EH (cell line): ENCODE measurements at regions not wholly inside any gene's neighbourhood (a gene's known extent, or its start where the extent isn't known, plus 50 kb on each side); places are given as distances from the start of the nearest gene placed in this dataset.

ENCODE experiments used
- DNase-seq: peaks from one replicate; pipeline ENCODE4 v3.0.0-alpha.2; 2015; ENCODE audit warnings: low read depth

- no peak for DNase-seq
Measured at GRCh38 chr16:86979984-86980553, 337.1 kb downstream of the C16orf95 start.

GRCh38 chr16:86980644-86981043, 336.5 kb downstream of the C16orf95 start:
- DNase-seq: no peak

GRCh38 chr16:86982347-86982596, 334.9 kb downstream of the C16orf95 start:
- DNase-seq: no peak

- DNase-seq: no peak
Measured at GRCh38 chr16:86982912-86983311, 334.3 kb downstream of the C16orf95 start.

GRCh38 chr16:86983621-86984020, 333.6 kb downstream of the C16orf95 start:
- DNase-seq: no peak

GRCh38 chr16:86984343-86984742, 332.8 kb downstream of the C16orf95 start:
- no peak for DNase-seq

- DNase-seq: peak; percentile 70
Measured at GRCh38 chr16:86984991-86985647, 332.1 kb downstream of the C16orf95 start.

- no peak for DNase-seq
Measured at GRCh38 chr16:86985648-86986015, 331.6 kb downstream of the C16orf95 start.

- DNase-seq: no peak
Measured at GRCh38 chr16:86986136-86986535, 331.1 kb downstream of the C16orf95 start.

- no peak for DNase-seq
Measured at GRCh38 chr16:86986809-86987487, 330.2 kb downstream of the C16orf95 start.

GRCh38 chr16:86987746-86988670, 329.2 kb downstream of the C16orf95 start:
- DNase-seq: no peak

GRCh38 chr16:86988920-86989696, 328.1 kb downstream of the C16orf95 start:
- no peak for DNase-seq

GRCh38 chr16:86990451-86990850, 326.7 kb downstream of the C16orf95 start:
- DNase-seq: no peak

GRCh38 chr16:86991679-86992078, 325.5 kb downstream of the C16orf95 start:
- DNase-seq: peak; percentile 68

GRCh38 chr16:86992587-86992986, 324.6 kb downstream of the C16orf95 start:
- DNase-seq: no peak

GRCh38 chr16:86993426-86994110, 323.6 kb downstream of the C16orf95 start:
- no peak for DNase-seq

- no peak for DNase-seq
Measured at GRCh38 chr16:86994215-86994614, 323.0 kb downstream of the C16orf95 start.

GRCh38 chr16:86994651-86995171, 322.5 kb downstream of the C16orf95 start:
- DNase-seq: peak; percentile 93

- no peak for DNase-seq
Measured at GRCh38 chr16:86995456-86995855, 321.7 kb downstream of the C16orf95 start.

GRCh38 chr16:86996081-86996480, 321.1 kb downstream of the C16orf95 start:
- DNase-seq: no peak

- DNase-seq: no peak
Measured at GRCh38 chr16:86997058-86997457, 320.1 kb downstream of the C16orf95 start.
